Right lobe of liver (tissue), 4 donors: ENCODE measurements at regions not wholly inside any gene's neighbourhood (a gene's known extent, or its start where the extent isn't known, plus 50 kb on each side); places are given as distances from the start of the nearest gene placed in this dataset.
"Not testable (repeated sequence)": the region's sequence is repeated elsewhere in the genome, so short reads cannot be mapped to it uniquely, and the experiment has no call there.

Experiments used
- CTCF ChIP-seq, 4 donors: fragments of 200-600 bp in 3 of 4; fragments of 450-650 bp in 1 of 4; IDR thresholded peaks; one replicate each; pipeline versions ENCODE4 v1.5.1 to v1.8.0; 2016 to 2022; ENCODE audit warnings: antibody characterized with exemption in 4 of 4, mild to moderate bottlenecking in 2 of 4
- POLR2A ChIP-seq: fragments of 450-650 bp; IDR thresholded peaks from one replicate; pipeline ENCODE4 v1.6.1; 2017; ENCODE audit warnings: antibody characterized with exemption, mild to moderate bottlenecking
- donor health status: DM: no; HTN: no; CAD: no.
- donor health status: DM: no; HTN: no; CAD: no.
- donor health status: DM: no; HTN: yes; CAD: no.

- TF ChIP-seq CTCF (IDR thresholded peaks at IDR 0.05); POLR2A: not testable (repeated sequence)
Measured at GRCh38 chr16:29213770-29214169, 192.7 kb downstream of the NPIPB11 start.
